NT2/D1 (cell line): ENCODE measurements at regions not wholly inside any gene's neighbourhood (a gene's known extent, or its start where the extent isn't known, plus 50 kb on each side); places are given as distances from the start of the nearest gene placed in this dataset.

Experiments
- SUZ12 ChIP-seq: IDR thresholded peaks from 2 replicates; pipeline ENCODE4 v1.6.1; 2011; ENCODE audit not compliant: insufficient read length, insufficient read depth; ENCODE audit errors: extremely low read depth
- YY1 ChIP-seq: IDR thresholded peaks from 2 replicates; pipeline ENCODE4 v1.6.1; 2011; ENCODE audit not compliant: insufficient read length, insufficient read depth

GRCh38 chr11:15710580-15711275 is 596.0 kb downstream of the INSC start:
- TF ChIP-seq YY1, result no peak
- TF ChIP-seq SUZ12, result no peak
